Endothelial cell (in vitro differentiated cells): ENCODE measurements at regions not wholly inside any gene's neighbourhood (a gene's known extent, or its start where the extent isn't known, plus 50 kb on each side); places are given as distances from the start of the nearest gene placed in this dataset.

Experiments
- DNase-seq: peaks from one replicate; pipeline ENCODE4 v3.0.0; 2021; ENCODE audit warnings: low spot score
- H3K27ac Mint-ChIP-seq: one replicate; pipeline ENCODE4 v1.8.0; 2021; ENCODE audit warnings: mixed read lengths, inconsistent platforms; ENCODE audit not compliant: unreplicated experiment
- H3K27me3 Mint-ChIP-seq: one replicate; pipeline ENCODE4 v1.8.0; 2021; ENCODE audit warnings: mild to moderate bottlenecking, moderate library complexity, mixed read lengths, inconsistent platforms; ENCODE audit not compliant: unreplicated experiment
- H3K36me3 Mint-ChIP-seq: one replicate; pipeline ENCODE4 v1.8.0; 2021; ENCODE audit warnings: mild to moderate bottlenecking, low read depth, mixed read lengths, inconsistent platforms; ENCODE audit not compliant: unreplicated experiment
- H3K4me1 Mint-ChIP-seq: one replicate; pipeline ENCODE4 v1.8.0; 2021; ENCODE audit warnings: mild to moderate bottlenecking, mixed read lengths, inconsistent platforms; ENCODE audit not compliant: unreplicated experiment
- H3K4me3 Mint-ChIP-seq: one replicate; pipeline ENCODE4 v1.8.0; 2021; ENCODE audit warnings: mild to moderate bottlenecking, mixed read lengths, inconsistent platforms; ENCODE audit not compliant: unreplicated experiment
- H3K9me3 Mint-ChIP-seq: one replicate; pipeline ENCODE4 v1.8.0; 2021; ENCODE audit warnings: mixed read lengths, inconsistent platforms; ENCODE audit not compliant: unreplicated experiment
- CTCF ChIP-seq: fragments of 200-600 bp; sonication (generic); IDR thresholded peaks from one replicate; pipeline ENCODE4 v1.5.0; 2021; ENCODE audit warnings: antibody characterized with exemption; ENCODE audit not compliant: unreplicated experiment

GRCh38 chr1:192104128-192104527 is 54.1 kb upstream of the RGS18 start:
- Mint-ChIP-seq H3K36me3 (no peaks in the 10 kb centered on the region), H3K27ac (no peak overlapping the region), H3K4me1 (no peaks in the 10 kb centered on the region), H3K4me3 (no peak overlapping the region), H3K27me3 (peaks cover 1% of the 10 kb centered on the region), H3K9me3 (no peaks in the 10 kb centered on the region)
- DNase-seq, result no peak
- TF ChIP-seq CTCF, result no peak

GRCh38 chr1:192104852-192105251 is 53.4 kb upstream of the RGS18 start:
- H3K27ac Mint-ChIP-seq, result no peak overlapping the region
- no peaks in the 10 kb centered on the region for H3K9me3 Mint-ChIP-seq
- no peak overlapping the region for H3K4me3 Mint-ChIP-seq
- no peak for TF ChIP-seq CTCF
- DNase-seq, result no peak
- H3K4me1 Mint-ChIP-seq, result no peaks in the 10 kb centered on the region
- no peaks in the 10 kb centered on the region for H3K36me3 Mint-ChIP-seq
- H3K27me3 Mint-ChIP-seq, result peaks cover 1% of the 10 kb centered on the region

GRCh38 chr1:192108161-192108560 is 50.1 kb upstream of the RGS18 start:
- DNase-seq, result no peak
- peaks cover 1% of the 10 kb centered on the region for H3K27me3 Mint-ChIP-seq
- H3K36me3 Mint-ChIP-seq, result no peaks in the 10 kb centered on the region
- TF ChIP-seq CTCF, result no peak
- H3K4me3 Mint-ChIP-seq, result no peak overlapping the region
- no peak overlapping the region for H3K27ac Mint-ChIP-seq
- H3K4me1 Mint-ChIP-seq, result no peaks in the 10 kb centered on the region
- H3K9me3 Mint-ChIP-seq, result no peaks in the 10 kb centered on the region
